ENCODE measurements at regions not wholly inside any gene's neighbourhood (a gene's known extent, or its start where the extent isn't known, plus 50 kb on each side); places are given as distances from the start of the nearest gene placed in this dataset.
"Not testable (repeated sequence)": the region's sequence is repeated elsewhere in the genome, so short reads cannot be mapped to it uniquely, and the experiment has no call there.

GRCh38 chr10:84863675-84864074, 535.3 kb downstream of the CCSER2 start:
- POLR2A ChIA-PET = no interaction called here

GRCh38 chr10:84876116-84876999, 548.0 kb downstream of the CCSER2 start:
- ChIA-PET POLR2A (no interaction called here), CTCF (no interaction called here)
- no peak for DNase-seq (ENCODE audit: low read depth, low spot score)
- H3K4me3 ChIP-seq (ENCODE audit: low read depth, low read length) = no peak overlapping the region
- no peak for TF ChIP-seq CTCF (IDR thresholded peaks at IDR 0.05; ENCODE audit: insufficient read depth, low read length, missing control alignments)

More at GRCh38 chr10:84863675-84864074, 535.3 kb downstream of the CCSER2 start:
- no peak for TF ChIP-seq CTCF (IDR thresholded peaks at IDR 0.05; ENCODE audit: insufficient read depth, low read length, missing control alignments)
- CTCF ChIA-PET = no interaction called here
- DNase-seq (ENCODE audit: low read depth, low spot score) = no peak
- H3K4me3 ChIP-seq (ENCODE audit: low read depth, low read length) = no peak overlapping the region

GRCh38 chr10:84879991-84880390, 551.6 kb downstream of the CCSER2 start:
- POLR2A ChIA-PET = no interaction called here

GRCh38 chr10:84881696-84882095, 553.3 kb downstream of the CCSER2 start:
- H3K4me3 ChIP-seq (ENCODE audit: low read depth, low read length); DNase-seq (ENCODE audit: low read depth, low spot score); POLR2A ChIA-PET; CTCF ChIA-PET: not testable (repeated sequence)

More at GRCh38 chr10:84879991-84880390, 551.6 kb downstream of the CCSER2 start:
- no peak for TF ChIP-seq CTCF (IDR thresholded peaks at IDR 0.05; ENCODE audit: insufficient read depth, low read length, missing control alignments)
- CTCF ChIA-PET = no interaction called here
- H3K4me3 ChIP-seq (ENCODE audit: low read depth, low read length) = no peak overlapping the region
- no peak for DNase-seq (ENCODE audit: low read depth, low spot score)

- CTCF ChIA-PET = no interaction called here
- no peak for TF ChIP-seq CTCF (IDR thresholded peaks at IDR 0.05; ENCODE audit: insufficient read depth, low read length, missing control alignments)
- no peak for DNase-seq (ENCODE audit: low read depth, low spot score)
- H3K4me3 ChIP-seq (ENCODE audit: low read depth, low read length) = no peak overlapping the region
- POLR2A ChIA-PET = no interaction called here
Measured at GRCh38 chr10:84890706-84891105, 562.3 kb downstream of the CCSER2 start.

- POLR2A ChIA-PET = no interaction called here
- no peak overlapping the region for H3K4me3 ChIP-seq (ENCODE audit: low read depth, low read length)
- no peak for DNase-seq (ENCODE audit: low read depth, low spot score)
- CTCF ChIA-PET = no interaction called here
- no peak for TF ChIP-seq CTCF (IDR thresholded peaks at IDR 0.05; ENCODE audit: insufficient read depth, low read length, missing control alignments)
Measured at GRCh38 chr10:84891631-84892030, 563.2 kb downstream of the CCSER2 start.

- TF ChIP-seq CTCF (IDR thresholded peaks at IDR 0.05; ENCODE audit: insufficient read depth, low read length, missing control alignments) = no peak
- H3K4me3 ChIP-seq (ENCODE audit: low read depth, low read length) = no peak overlapping the region
- ChIA-PET POLR2A (no interaction called here), CTCF (no interaction called here)
- DNase-seq (ENCODE audit: low read depth, low spot score) = no peak
Measured at GRCh38 chr10:84895541-84895940, 567.2 kb downstream of the CCSER2 start.

Measured in AG04449 (cell line).